ENCODE measurements at regions not wholly inside any gene's neighbourhood (a gene's known extent, or its start where the extent isn't known, plus 50 kb on each side); places are given as distances from the start of the nearest gene placed in this dataset.
"Not testable (repeated sequence)": the region's sequence is repeated elsewhere in the genome, so short reads cannot be mapped to it uniquely, and the experiment has no call there.

GRCh38 chr9:42971872-42972271 is 788.4 kb downstream of the SPATA31A6 start:
- TF ChIP-seq MYC (IDR thresholded peaks at IDR 0.05; ENCODE audit: low read depth, low read length); CTCF (IDR thresholded peaks at IDR 0.05; ENCODE audit: low read depth, low read length); POLR2A (IDR thresholded peaks at IDR 0.05; ENCODE audit: extremely low read depth, insufficient read length): not testable (repeated sequence)

Data from NB4 (cell line).